GM21786 (cell line): ENCODE measurements at regions not wholly inside any gene's neighbourhood (a gene's known extent, or its start where the extent isn't known, plus 50 kb on each side); places are given as distances from the start of the nearest gene placed in this dataset.
"Not testable (repeated sequence)": the region's sequence is repeated elsewhere in the genome, so short reads cannot be mapped to it uniquely, and the experiment has no call there.

Experiments used
- ATAC-seq: cut with Tn5 transposase; IDR thresholded peaks from one replicate; pipeline ENCODE4 v1.9.1; 2021; ENCODE audit not compliant: unreplicated experiment

DNA sequence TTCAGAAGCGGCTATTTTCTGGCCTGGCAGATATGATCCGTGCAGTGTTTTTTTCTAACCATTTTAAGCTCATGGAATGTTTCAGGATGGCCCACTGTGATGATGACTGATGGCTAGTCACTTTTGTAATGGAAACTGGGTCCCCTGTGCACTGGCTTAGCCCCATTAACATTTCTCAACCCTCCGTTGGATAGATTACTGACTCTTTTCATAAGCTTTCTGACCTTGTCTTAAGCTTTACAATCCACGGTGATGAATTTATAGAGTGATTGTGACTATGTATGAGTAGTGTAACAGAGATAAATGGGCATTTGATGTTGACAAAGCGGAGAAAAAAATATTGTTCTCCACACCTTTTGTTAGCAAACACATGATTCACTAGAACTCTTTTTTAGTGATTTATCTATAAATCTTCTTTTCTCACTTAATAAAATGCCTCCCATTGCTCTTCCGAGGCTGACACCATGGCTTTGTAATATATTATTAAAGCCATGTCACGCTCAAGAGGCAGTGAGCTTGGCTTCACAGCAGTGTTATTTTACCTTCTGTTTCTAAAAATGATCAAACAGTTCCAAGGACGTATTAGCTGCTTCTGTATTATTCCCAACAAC is 221.0 kb upstream of the LINC00305 start:
- not testable (repeated sequence) for ATAC-seq

DNA sequence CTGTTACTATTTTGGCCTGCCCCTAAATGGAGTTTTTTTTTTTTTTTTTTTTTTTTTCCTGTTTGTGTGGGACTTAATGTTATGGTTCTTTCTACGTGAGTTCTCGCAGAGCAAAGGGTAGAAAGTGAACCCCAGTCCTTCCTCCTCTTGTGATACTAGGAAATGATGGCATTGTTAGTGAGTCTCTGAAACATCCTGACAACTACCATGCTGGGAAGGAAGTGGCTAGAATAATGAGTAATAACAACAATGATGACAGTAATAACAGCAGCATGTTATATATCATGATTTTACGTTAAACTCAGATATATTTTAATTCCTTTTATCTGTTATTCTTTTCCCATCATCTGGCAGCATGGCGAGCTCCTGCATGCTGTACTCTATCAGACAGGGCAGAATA is 216.2 kb upstream of the LINC00305 start:
- ATAC-seq = no peak

- no peak for ATAC-seq
Observed at GRCh38 chr18:64337673-64338072, 188.8 kb upstream of the LINC00305 start.

GRCh38 chr18:64337018-64337417 is 188.1 kb upstream of the LINC00305 start:
- ATAC-seq = no peak

DNA sequence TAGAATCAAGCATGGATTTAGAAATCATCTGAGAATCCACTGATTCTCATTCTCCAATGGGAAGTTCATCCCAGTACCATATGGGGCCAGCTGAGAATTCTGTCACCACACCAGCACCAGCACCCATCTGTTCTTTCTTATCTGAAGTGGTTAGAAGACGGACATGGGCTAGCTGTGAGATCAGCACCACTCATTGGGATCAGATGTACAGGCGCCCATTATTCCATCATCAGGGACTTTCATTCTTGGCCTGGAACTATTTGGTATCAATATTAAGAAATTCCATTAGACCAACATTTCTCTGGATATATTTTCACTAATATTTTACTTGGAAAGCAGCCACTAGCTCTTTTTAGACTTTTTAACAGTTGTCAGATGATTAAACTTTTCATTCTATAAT is 185.9 kb upstream of the LINC00305 start:
- no peak for ATAC-seq

- ATAC-seq = no peak
Observed at GRCh38 chr18:64333584-64333983, 184.7 kb upstream of the LINC00305 start.

- no peak for ATAC-seq
Observed at GRCh38 chr18:64332835-64333234, 183.9 kb upstream of the LINC00305 start.

GRCh38 chr18:64331419-64331818 is 182.5 kb upstream of the LINC00305 start:
- no peak for ATAC-seq

DNA sequence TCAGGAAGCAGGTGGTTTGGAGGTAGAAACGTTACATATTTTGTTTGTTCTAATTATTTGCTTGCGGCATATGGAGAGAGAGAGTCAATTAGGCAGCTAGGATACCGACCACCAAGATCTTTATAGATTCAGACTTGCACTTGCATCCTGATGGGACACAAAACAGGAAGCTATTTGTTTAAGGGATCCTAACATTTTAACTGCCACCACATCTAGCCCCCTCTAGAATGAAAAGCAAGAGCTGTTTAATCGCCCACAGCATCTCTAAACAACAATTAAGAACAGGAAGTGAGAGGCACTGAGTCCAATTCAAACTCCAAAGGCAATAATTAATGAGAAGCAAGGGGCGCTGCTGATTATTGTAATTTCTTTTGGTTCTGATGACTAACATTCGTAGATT is 182.0 kb upstream of the LINC00305 start:
- no peak for ATAC-seq

- ATAC-seq = no peak
Observed at GRCh38 chr18:64330161-64330560, 181.3 kb upstream of the LINC00305 start.

GRCh38 chr18:64322189-64322588 is 173.3 kb upstream of the LINC00305 start:
- ATAC-seq = no peak

DNA sequence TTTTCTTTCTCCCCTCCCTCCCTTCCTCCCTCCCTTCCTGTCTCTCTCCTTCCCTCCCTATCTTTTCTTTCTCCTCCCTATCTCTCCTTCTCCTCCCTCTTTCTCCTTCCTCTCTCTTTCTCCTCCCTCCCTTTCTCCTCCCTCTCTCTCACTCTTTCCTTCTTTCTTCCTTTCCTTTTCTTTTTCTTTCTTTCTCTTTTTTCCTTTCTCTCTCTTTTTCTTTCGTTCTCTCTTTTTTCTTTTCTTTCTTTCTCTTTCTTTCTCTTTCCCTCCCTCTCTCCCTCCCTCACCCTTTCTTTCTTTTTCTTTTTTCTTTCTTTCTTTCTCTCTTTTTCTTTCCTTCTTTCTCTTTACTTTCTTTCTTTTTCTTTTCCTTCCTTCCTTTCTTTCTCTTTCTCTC is 169.7 kb upstream of the LINC00305 start:
- ATAC-seq = no peak

GRCh38 chr18:64311859-64312258 is 163.0 kb upstream of the LINC00305 start:
- ATAC-seq = no peak

- ATAC-seq = no peak
Observed at GRCh38 chr18:64295839-64296238, 147.0 kb upstream of the LINC00305 start.

GRCh38 chr18:64294967-64295366 is 146.1 kb upstream of the LINC00305 start:
- no peak for ATAC-seq

DNA sequence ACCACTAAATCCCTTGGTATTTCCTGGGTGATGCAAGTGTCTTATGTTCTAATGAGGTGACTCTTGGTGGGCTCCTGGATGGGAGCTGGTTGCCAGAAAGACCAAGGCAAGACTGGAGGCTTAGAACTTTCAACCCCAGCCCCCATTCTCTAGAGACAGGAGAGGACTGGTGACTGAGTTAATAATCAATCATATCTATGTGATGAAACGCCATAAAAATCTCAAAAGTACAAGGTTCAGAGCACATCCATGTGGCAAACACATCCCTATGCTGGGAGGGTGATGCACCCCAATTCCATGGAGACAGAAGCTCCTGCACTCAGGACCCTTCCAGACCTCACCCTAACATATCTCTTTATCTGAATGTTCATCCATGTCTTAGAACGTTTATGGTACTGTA is 139.5 kb upstream of the LINC00305 start:
- no peak for ATAC-seq

- ATAC-seq = no peak
Observed at GRCh38 chr18:64287926-64288325, 139.0 kb upstream of the LINC00305 start.

GRCh38 chr18:64283059-64283458 is 134.2 kb upstream of the LINC00305 start:
- ATAC-seq = no peak

DNA sequence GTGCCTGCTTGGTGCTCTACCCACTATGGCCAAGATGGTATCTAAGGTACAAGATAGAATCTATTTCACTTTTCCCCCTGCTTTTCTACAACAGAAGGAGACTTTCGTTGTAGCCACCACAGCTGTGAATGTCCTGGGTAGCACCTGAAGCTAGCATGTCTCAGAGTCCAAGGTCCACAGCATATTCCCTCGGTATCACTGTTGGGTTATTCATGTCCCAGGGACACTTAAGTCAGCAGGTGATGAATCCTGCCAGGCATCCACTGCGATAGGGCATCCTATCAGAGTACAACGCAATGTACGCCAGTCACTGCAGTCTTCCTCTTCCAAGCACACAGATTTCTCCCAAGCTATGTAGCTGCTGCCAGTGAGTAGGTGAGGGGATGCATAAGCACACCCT is 129.1 kb upstream of the LINC00305 start:
- ATAC-seq = no peak

- ATAC-seq = no peak
Observed at GRCh38 chr18:64276311-64277090, 127.6 kb upstream of the LINC00305 start.

DNA sequence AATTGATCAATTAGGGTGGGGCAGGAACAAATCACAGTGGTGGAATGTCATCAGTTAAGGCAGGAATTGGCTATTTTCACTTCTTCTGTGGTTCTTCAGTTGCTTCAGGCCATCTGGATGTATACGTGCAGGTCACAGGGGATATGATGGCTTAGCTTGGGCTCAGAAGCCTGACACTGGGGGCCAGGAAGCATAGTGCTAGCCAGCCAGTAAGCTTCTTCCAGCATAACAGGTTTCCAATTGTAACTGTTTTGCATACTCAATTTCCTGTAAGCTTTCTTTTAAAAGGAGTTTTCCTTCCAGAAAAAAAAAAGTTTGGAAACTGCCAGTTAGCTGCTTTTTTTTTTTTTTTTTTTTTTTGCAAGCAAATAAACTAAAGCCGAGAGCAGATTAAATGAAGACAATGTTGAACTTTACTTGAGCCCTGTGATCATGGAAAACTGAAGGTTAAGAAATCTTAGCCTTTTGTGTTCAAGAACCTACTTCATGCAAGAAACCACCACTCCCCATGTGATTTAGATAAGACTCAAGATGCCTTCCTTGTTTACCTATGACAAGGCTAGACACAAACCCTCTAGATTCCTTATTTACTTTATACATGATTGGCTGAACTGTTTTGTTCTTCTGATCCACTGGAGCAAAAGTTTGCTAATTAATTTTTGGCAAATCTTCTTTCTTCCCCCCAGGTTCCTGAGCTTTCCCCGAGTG is 126.9 kb upstream of the LINC00305 start:
- ATAC-seq = no peak

- ATAC-seq = no peak
Observed at GRCh38 chr18:64273724-64274123, 124.8 kb upstream of the LINC00305 start.
